ENCODE measurements at regions not wholly inside any gene's neighbourhood (a gene's known extent, or its start where the extent isn't known, plus 50 kb on each side); places are given as distances from the start of the nearest gene placed in this dataset.

DNA sequence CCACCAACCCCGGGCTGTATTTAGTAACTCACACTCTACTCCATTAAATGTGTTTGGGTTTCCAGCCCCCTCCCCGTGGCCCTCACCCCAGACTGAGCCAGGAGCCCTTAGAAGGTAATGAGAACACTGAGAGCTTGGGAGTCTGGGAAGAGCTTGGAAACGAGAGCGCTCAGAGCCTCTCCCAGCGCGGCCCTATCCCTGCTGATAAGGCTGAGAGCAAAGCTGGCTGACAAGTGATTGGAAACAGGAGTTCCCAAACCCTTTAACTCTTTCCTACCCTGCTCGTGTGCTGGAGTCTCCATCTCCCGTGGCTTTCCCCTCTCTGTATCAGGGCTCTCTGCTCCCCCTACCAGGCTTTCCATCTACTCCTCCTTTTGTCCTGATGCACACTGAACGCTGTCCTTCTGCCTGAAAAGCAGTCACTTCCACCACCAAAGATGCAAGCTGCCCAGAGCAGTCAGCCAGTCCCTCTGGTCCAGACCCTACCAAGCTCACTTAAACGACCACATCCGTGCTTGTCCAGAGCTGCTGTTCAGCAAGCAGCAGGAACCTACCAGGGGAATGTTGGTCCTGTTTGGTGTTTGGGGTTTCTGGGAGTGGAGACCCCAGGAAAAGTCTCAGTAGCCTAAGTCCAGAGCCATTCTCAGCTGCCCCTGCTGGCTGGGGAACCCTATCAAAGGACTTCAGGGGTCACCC lies 100.0 kb upstream of the PKDCC start:
- Histone ChIP-seq H3K27ac (no peak overlapping the region), H3K9me3 (no peaks in the 10 kb centered on the region), H3K27me3 (replicated peaks in 1 of 7) (peaks cover 0 to 7% (median 0%) of the 10 kb centered on the region in 7 donors), H3K4me1 (peaks cover 0 to 1% (median 0%) of the 10 kb centered on the region in 6 donors), H3K4me3 (no peak overlapping the region), H3K36me3 (no peaks in the 10 kb centered on the region)
- WGBS, 5 donors: 37 to 52% (median 46%) methylated on average over 11 of the region's 11 CpGs
- TF ChIP-seq POLR2AphosphoS5 (IDR thresholded peaks at IDR 0.05) (no peak), POLR2A (IDR thresholded peaks at IDR 0.05) (no peak), CTCF (IDR thresholded peaks at IDR 0.05 in 8 of 11, conservative IDR thresholded peaks at IDR 0.05 in 3 of 11) (no peak)
- no peak for DNase-seq
- intact Hi-C loops (cut with DNase I; ENCODE audit: low total_unique reads): no loop called here

GRCh38 chr2:41948397-41948763 lies 99.4 kb upstream of the PKDCC start:
- TF ChIP-seq POLR2AphosphoS5 (IDR thresholded peaks at IDR 0.05) (no peak), POLR2A (IDR thresholded peaks at IDR 0.05) (no peak), CTCF (IDR thresholded peaks at IDR 0.05 in 8 of 11, conservative IDR thresholded peaks at IDR 0.05 in 3 of 11) (no peak)
- no peaks in the 10 kb centered on the region for H3K9me3 ChIP-seq
- 86 to 94% (median 90%) methylated on average over 3 of the region's 3 CpGs for WGBS, 5 donors
- H3K27me3 ChIP-seq (replicated peaks in 1 of 7): peaks cover 0 to 7% (median 0%) of the 10 kb centered on the region in 7 donors
- no peak overlapping the region for H3K27ac ChIP-seq
- no peak for DNase-seq
- H3K36me3 ChIP-seq: no peaks in the 10 kb centered on the region
- peaks cover 0 to 7% (median under 1%) of the 10 kb centered on the region in 6 donors for H3K4me1 ChIP-seq
- intact Hi-C loops (cut with DNase I; ENCODE audit: low total_unique reads): no loop called here
- H3K4me3 ChIP-seq: no peak overlapping the region

DNA sequence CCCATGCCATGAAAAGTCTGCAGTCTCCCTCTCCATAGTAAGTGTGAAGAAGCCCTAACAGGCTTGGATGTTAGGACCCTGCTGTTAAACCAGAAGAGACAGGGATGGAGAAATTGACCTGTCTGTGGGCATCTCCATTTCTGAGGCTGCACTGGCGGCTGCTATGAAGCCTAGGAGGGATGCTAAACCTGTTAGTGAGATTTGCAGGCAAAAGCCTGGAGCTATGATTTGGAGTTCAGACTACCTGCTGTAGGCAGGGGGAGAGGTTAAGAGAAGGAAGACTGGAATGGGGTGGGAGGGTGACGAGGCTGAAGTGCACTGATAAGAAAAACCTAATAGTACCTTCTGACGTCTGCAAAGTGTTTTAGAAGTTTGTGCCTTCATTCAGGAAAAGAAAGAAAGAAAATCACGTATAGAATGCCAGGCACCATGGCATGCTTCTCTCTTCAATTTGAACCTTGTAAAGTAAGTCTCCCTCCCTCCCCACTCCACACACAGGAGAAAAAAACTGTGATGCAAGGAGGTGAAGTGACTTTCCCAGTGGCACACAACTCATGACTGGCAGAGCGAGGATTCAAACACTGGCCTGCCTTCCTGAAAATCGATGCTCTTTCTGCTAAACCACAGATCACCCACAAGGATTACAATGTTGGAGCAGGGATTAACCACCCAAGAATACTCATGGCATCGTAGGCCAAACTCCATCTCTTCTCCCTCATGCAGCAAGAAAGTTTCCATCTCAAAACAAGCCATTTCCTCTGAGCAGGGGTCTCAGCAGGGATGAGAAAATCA lies 98.5 kb upstream of the PKDCC start:
- Histone ChIP-seq H3K4me1 (peaks cover 0 to 16% (median 6%) of the 10 kb centered on the region in 6 donors), H3K27me3 (replicated peaks in 1 of 7) (peaks cover 0 to 7% (median 0%) of the 10 kb centered on the region in 7 donors), H3K36me3 (no peaks in the 10 kb centered on the region), H3K27ac (no peak overlapping the region), H3K4me3 (no peak overlapping the region), H3K9me3 (no peaks in the 10 kb centered on the region)
- DNase-seq: no peak
- WGBS, 5 donors: 69 to 83% (median 74%) methylated on average over 7 of the region's 7 CpGs
- no peak for TF ChIP-seq POLR2AphosphoS5 (IDR thresholded peaks at IDR 0.05)
- no peak for TF ChIP-seq CTCF (IDR thresholded peaks at IDR 0.05 in 8 of 11, conservative IDR thresholded peaks at IDR 0.05 in 3 of 11)
- TF ChIP-seq POLR2A (IDR thresholded peaks at IDR 0.05): no peak
- intact Hi-C loops (cut with DNase I; ENCODE audit: low total_unique reads): no loop called here
